ENCODE measurements at regions not wholly inside any gene's neighbourhood (a gene's known extent, or its start where the extent isn't known, plus 50 kb on each side); places are given as distances from the start of the nearest gene placed in this dataset.

GRCh38 chr2:151029406-151030157 is 232.1 kb downstream of the RBM43 start:
- Histone ChIP-seq H3K27ac (ENCODE audit: extremely low read depth, low read depth, low read length) (no peak overlapping the region), H3K4me3 (ENCODE audit: low read depth, low read length) (no peak overlapping the region), H3K36me3 (ENCODE audit: control insufficient read depth in 2 of 2, insufficient read depth in 1 of 2, low read length in 2 of 2) (no peaks in the 10 kb centered on the region), H3K4me1 (ENCODE audit: control insufficient read depth, insufficient read depth, low read length) (peaks cover 4% of the 10 kb centered on the region; the same call in 1 of the 2 replicates), H3K9me3 (ENCODE audit: control insufficient read depth, insufficient read depth, low read depth, low read length) (no peaks in the 10 kb centered on the region)
- ChIA-PET POLR2A (no interaction called here), CTCF (interaction anchor here (0.6 kb wide), 2 partner anchors 130 to 209 kb away, joined by 3 read pairs; no protein-coding TSS in a partner anchor)
- TF ChIP-seq WT1 (tag by site-specific recombination; IDR thresholded peaks at IDR 0.05) (no peak), ZFHX2 (tag by site-specific recombination; conservative IDR thresholded peaks at IDR 0.05) (no peak), ZNF426 (tag by site-specific recombination; IDR thresholded peaks at IDR 0.05) (no peak), ZNF660 (tag by site-specific recombination; IDR thresholded peaks at IDR 0.05) (no peak), KLF10 (tag by site-specific recombination; IDR thresholded peaks at IDR 0.05) (no peak), HIC1 (tag by site-specific recombination; IDR thresholded peaks at IDR 0.05) (no peak), ZNF624 (tag by site-specific recombination; IDR thresholded peaks at IDR 0.05) (no peak), CTCF (tag by site-specific recombination; IDR thresholded peaks at IDR 0.05) (no peak)

GRCh38 chr2:151028691-151029176 is 232.9 kb downstream of the RBM43 start:
- H3K27ac ChIP-seq (ENCODE audit: extremely low read depth, low read depth, low read length): no peak overlapping the region
- no peak overlapping the region for H3K4me3 ChIP-seq (ENCODE audit: low read depth, low read length)
- peaks cover 4% of the 10 kb centered on the region; the same call in 1 of the 2 replicates for H3K4me1 ChIP-seq (ENCODE audit: control insufficient read depth, insufficient read depth, low read length)
- ChIA-PET CTCF (interaction anchor here (1.2 kb wide), 1 partner anchor 210 kb away, joined by 3 read pairs; no protein-coding TSS in a partner anchor), POLR2A (no interaction called here)
- no peaks in the 10 kb centered on the region for H3K9me3 ChIP-seq (ENCODE audit: control insufficient read depth, insufficient read depth, low read depth, low read length)
- no peaks in the 10 kb centered on the region for H3K36me3 ChIP-seq (ENCODE audit: control insufficient read depth in 2 of 2, insufficient read depth in 1 of 2, low read length in 2 of 2)
- TF ChIP-seq TSHZ1 (tag by site-specific recombination; IDR thresholded peaks at IDR 0.05; ENCODE audit: borderline replicate concordance): no peak
- no peak for TF ChIP-seq ZNF600 (tag by site-specific recombination; IDR thresholded peaks at IDR 0.05)
- TF ChIP-seq ZNF677 (tag by site-specific recombination; IDR thresholded peaks at IDR 0.05): no peak
- TF ChIP-seq ZNF548 (tag by site-specific recombination; IDR thresholded peaks at IDR 0.05): no peak
- TF ChIP-seq ZNF19 (tag by site-specific recombination; IDR thresholded peaks at IDR 0.05; ENCODE audit: low read depth): no peak
- TF ChIP-seq ZNF202 (tag by site-specific recombination; IDR thresholded peaks at IDR 0.05; ENCODE audit: borderline replicate concordance): no peak
- no peak for TF ChIP-seq ZNF211 (tag by site-specific recombination; IDR thresholded peaks at IDR 0.05; ENCODE audit: low read depth)
- TF ChIP-seq GLIS2 (tag by site-specific recombination; IDR thresholded peaks at IDR 0.05): no peak
- no peak for TF ChIP-seq SETDB1 (IDR thresholded peaks at IDR 0.05; ENCODE audit: insufficient read length, low read length)
- no peak for TF ChIP-seq ZNF174 (tag by site-specific recombination; IDR thresholded peaks at IDR 0.05)
- no peak for TF ChIP-seq KLF1 (tag by site-specific recombination; IDR thresholded peaks at IDR 0.05)
- TF ChIP-seq ZXDB (tag by site-specific recombination; IDR thresholded peaks at IDR 0.05): no peak
- no peak for TF ChIP-seq ZNF302 (tag by site-specific recombination; IDR thresholded peaks at IDR 0.05; ENCODE audit: low read depth)

All from HEK293 (cell line).